ENCODE measurements at regions not wholly inside any gene's neighbourhood (a gene's known extent, or its start where the extent isn't known, plus 50 kb on each side); places are given as distances from the start of the nearest gene placed in this dataset.

- DNase-seq (ENCODE audit: low read depth): no peak
- no peak for TF ChIP-seq CTCF (IDR thresholded peaks at IDR 0.05; ENCODE audit: insufficient read depth, low read depth, low read length, missing control alignments)
- H3K4me3 ChIP-seq (ENCODE audit: low read depth, low read length): no peak overlapping the region
Observed at GRCh38 chr5:119878712-119879111, 249.4 kb downstream of the FAM170A start.

GRCh38 chr5:119879446-119879845 lies 250.1 kb downstream of the FAM170A start:
- DNase-seq (ENCODE audit: low read depth): no peak
- TF ChIP-seq CTCF (IDR thresholded peaks at IDR 0.05; ENCODE audit: insufficient read depth, low read depth, low read length, missing control alignments): no peak
- H3K4me3 ChIP-seq (ENCODE audit: low read depth, low read length): no peak overlapping the region

- no peak for TF ChIP-seq CTCF (IDR thresholded peaks at IDR 0.05; ENCODE audit: insufficient read depth, low read depth, low read length, missing control alignments)
- H3K4me3 ChIP-seq (ENCODE audit: low read depth, low read length): no peak overlapping the region
- no peak for DNase-seq (ENCODE audit: low read depth)
Observed at GRCh38 chr5:119895066-119895465, 265.7 kb downstream of the FAM170A start.

- no peak for DNase-seq (ENCODE audit: low read depth)
- no peak for TF ChIP-seq CTCF (IDR thresholded peaks at IDR 0.05; ENCODE audit: insufficient read depth, low read depth, low read length, missing control alignments)
- no peak overlapping the region for H3K4me3 ChIP-seq (ENCODE audit: low read depth, low read length)
Observed at GRCh38 chr5:119896826-119897536, 267.6 kb downstream of the FAM170A start.

GRCh38 chr5:119897537-119898370 lies 268.4 kb downstream of the FAM170A start:
- TF ChIP-seq CTCF (IDR thresholded peaks at IDR 0.05; ENCODE audit: insufficient read depth, low read depth, low read length, missing control alignments): no peak
- DNase-seq (ENCODE audit: low read depth): no peak
- H3K4me3 ChIP-seq (ENCODE audit: low read depth, low read length): no peak overlapping the region

GRCh38 chr5:119899981-119900380 lies 270.6 kb downstream of the FAM170A start:
- no peak overlapping the region for H3K4me3 ChIP-seq (ENCODE audit: low read depth, low read length)
- TF ChIP-seq CTCF (IDR thresholded peaks at IDR 0.05; ENCODE audit: insufficient read depth, low read depth, low read length, missing control alignments): no peak
- no peak for DNase-seq (ENCODE audit: low read depth)
